HG03575 (cell line): ENCODE measurements at regions not wholly inside any gene's neighbourhood (a gene's known extent, or its start where the extent isn't known, plus 50 kb on each side); places are given as distances from the start of the nearest gene placed in this dataset.

ENCODE experiments used
- ATAC-seq: cut with Tn5 transposase; IDR thresholded peaks from one replicate; pipeline ENCODE4 v1.9.1; 2021; ENCODE audit not compliant: unreplicated experiment, insufficient number of reproducible peaks, low FRiP score; ENCODE audit errors: extremely low read depth

- ATAC-seq: no peak
Measured at GRCh38 chr2:128368437-128369107, 49.9 kb upstream of the HS6ST1 start.

- ATAC-seq: no peak
Measured at GRCh38 chr2:128369108-128369555, 50.5 kb upstream of the HS6ST1 start.

DNA sequence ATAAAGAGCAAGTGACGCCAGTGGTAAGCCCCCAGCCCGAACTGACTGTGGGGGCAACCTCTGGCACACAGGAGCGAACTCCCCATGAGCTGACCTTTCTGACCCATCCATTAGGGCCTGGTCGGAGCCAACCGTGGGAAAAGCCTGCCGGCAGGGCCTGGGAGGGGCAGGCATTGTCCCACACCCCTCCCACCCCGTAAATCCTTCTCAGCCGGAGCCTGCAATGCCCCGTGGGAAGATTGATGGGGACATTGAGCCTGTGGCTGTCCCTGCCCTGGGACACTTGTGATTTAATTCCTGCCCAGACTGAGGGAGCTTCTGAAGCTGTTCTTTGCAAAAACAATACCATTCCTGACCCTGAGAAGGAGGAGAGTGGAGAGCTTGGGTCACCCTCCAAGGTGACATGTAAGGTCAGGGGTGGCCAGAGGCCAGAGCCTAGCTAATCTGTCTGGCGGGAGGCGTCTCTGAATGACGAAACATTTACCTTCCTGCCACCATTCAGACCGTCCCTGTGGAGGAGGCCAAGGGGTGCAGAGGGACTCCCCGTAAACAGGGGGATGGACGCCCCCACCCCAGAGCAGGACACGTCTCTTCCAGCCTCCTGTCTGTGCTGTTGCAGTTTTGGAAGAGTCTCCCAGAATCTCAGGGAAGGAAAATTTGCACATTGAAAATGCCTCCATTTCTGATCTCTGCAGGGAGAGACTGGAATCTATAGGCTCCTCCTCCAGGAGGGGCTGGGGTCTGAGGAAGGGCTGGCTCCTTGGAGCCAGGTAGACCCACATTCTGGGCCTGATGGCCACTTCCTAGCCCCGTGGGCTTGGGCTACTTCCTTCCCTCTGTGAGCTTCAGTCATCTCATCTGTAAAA is 51.2 kb upstream of the HS6ST1 start:
- no peak for ATAC-seq

GRCh38 chr2:128370468-128371247 is 52.0 kb upstream of the HS6ST1 start:
- no peak for ATAC-seq

DNA sequence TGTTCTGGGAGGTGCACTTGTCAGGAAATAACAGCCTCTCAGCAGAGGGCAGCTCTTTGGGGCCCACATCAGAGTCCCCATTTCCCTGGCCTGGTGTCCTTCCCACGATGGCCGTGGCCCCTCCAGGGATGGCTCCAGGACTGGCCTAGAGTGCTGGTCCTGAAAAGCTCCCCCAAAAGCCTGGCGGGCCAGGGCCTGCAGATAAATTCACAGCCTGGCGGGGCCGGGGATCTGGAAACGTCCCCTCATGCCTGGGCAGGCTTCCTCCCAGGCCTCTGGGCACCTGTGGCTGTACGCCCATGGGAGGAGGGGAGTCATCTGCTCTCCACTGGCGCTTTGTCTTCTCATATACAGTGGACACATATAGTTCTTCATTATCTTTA is 52.6 kb upstream of the HS6ST1 start:
- ATAC-seq: no peak

GRCh38 chr2:128371648-128372345 is 53.1 kb upstream of the HS6ST1 start:
- no peak for ATAC-seq

DNA sequence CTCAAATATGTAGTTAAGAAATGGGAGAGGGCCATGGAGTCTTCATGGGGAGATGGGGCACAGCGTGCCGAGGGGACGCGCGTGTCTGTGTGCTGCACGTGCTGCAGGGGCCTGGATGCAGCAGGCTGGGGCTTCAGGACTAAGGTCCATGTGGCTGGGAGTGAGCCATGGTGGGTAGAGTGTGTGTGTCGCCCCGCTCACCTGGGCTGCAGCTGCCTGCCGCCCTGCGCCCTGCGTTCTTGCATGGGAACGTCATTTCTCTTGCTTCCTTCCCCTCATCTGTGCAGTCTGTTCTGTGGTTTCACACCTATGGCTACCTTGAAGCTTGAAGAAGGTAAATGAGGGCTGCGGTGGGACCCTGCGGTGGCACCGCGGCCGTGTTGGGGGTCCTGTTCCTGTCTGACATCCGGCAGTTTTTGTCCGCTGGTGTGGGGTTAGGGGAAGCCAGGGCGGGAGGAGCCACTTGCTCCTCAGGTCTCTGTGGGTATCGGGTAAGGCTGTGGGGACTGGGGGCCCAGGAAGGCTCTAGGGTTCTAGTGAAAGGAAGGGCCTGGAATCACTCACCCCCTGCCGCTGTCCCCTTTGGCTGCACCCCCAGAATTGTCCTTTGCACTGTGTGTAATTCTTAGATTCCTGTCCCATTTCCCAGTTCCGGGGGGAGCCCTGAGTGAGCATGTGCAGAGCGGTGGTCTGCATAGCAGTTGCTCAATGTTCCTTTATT is 54.1 kb upstream of the HS6ST1 start:
- ATAC-seq: no peak

- ATAC-seq: no peak
Measured at GRCh38 chr2:128373451-128374000, 54.9 kb upstream of the HS6ST1 start.

GRCh38 chr2:128374001-128374710 is 55.5 kb upstream of the HS6ST1 start:
- no peak for ATAC-seq

- no peak for ATAC-seq
Measured at GRCh38 chr2:128374711-128375413, 56.2 kb upstream of the HS6ST1 start.

- ATAC-seq: no peak
Measured at GRCh38 chr2:128375454-128375853, 56.8 kb upstream of the HS6ST1 start.

DNA sequence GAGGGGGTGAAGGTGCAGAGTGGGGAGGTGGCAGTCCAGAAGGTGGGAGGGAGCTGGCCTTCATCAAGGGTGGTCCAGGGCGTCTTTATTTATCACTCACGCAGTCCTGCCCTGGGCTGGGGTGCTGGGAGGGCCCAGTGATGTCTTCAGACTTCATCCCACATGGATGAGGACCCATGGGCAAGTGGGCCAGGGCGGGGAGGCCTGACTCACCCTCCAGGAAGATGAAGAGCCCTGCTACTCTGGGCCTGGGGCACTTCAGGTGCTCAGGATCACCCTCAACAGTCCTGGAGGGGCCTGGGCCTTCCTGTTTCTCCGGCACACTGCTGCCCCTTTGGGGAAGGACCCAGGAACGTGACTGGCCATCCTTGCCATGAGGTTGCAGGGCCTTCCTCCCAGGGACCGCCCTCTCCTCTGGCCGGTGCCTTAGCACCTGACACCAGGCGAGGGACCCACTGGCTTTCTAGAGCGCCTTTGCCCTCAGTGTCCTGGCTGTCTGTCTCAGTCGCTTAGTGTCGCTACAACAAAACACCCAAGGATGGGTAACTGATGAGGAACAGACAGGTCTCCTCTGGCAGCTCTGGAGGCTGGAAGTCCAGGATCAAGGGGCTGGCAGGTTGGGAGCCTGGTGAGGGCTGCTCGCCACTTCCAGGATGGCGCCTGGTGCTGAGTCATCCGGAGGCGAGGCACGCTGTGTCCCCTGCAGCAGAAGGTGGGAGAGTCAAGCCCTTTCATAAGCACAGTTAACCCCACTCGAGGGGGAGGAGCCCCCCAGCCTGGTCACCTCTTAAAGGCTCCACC is 57.8 kb upstream of the HS6ST1 start:
- no peak for ATAC-seq

- no peak for ATAC-seq
Measured at GRCh38 chr2:128377071-128377910, 58.6 kb upstream of the HS6ST1 start.

GRCh38 chr2:128378231-128379020 is 59.8 kb upstream of the HS6ST1 start:
- ATAC-seq: no peak
